ENCODE measurements at regions not wholly inside any gene's neighbourhood (a gene's known extent, or its start where the extent isn't known, plus 50 kb on each side); places are given as distances from the start of the nearest gene placed in this dataset.

GRCh38 chr5:167011196-167011595 is 1280.2 kb upstream of the WWC1 start (continued):
- TF ChIP-seq, protein P1, sequence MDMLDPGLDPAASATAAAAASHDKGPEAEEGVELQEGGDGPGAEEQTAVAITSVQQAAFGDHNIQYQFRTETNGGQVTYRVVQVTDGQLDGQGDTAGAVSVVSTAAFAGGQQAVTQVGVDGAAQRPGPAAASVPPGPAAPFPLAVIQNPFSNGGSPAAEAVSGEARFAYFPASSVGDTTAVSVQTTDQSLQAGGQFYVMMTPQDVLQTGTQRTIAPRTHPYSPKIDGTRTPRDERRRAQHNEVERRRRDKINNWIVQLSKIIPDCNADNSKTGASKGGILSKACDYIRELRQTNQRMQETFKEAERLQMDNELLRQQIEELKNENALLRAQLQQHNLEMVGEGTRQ (CRISPR knock-in tag; IDR thresholded peaks at IDR 0.05): no peak
- TF ChIP-seq TEAD4 (CRISPR knock-in tag; IDR thresholded peaks at IDR 0.05): no peak
- TF ChIP-seq, protein P2, sequence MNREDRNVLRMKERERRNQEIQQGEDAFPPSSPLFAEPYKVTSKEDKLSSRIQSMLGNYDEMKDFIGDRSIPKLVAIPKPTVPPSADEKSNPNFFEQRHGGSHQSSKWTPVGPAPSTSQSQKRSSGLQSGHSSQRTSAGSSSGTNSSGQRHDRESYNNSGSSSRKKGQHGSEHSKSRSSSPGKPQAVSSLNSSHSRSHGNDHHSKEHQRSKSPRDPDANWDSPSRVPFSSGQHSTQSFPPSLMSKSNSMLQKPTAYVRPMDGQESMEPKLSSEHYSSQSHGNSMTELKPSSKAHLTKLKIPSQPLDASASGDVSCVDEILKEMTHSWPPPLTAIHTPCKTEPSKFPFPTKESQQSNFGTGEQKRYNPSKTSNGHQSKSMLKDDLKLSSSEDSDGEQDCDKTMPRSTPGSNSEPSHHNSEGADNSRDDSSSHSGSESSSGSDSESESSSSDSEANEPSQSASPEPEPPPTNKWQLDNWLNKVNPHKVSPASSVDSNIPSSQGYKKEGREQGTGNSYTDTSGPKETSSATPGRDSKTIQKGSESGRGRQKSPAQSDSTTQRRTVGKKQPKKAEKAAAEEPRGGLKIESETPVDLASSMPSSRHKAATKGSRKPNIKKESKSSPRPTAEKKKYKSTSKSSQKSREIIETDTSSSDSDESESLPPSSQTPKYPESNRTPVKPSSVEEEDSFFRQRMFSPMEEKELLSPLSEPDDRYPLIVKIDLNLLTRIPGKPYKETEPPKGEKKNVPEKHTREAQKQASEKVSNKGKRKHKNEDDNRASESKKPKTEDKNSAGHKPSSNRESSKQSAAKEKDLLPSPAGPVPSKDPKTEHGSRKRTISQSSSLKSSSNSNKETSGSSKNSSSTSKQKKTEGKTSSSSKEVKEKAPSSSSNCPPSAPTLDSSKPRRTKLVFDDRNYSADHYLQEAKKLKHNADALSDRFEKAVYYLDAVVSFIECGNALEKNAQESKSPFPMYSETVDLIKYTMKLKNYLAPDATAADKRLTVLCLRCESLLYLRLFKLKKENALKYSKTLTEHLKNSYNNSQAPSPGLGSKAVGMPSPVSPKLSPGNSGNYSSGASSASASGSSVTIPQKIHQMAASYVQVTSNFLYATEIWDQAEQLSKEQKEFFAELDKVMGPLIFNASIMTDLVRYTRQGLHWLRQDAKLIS (CRISPR knock-in tag; IDR thresholded peaks at IDR 0.05; ENCODE audit: borderline replicate concordance): no peak

DNA sequence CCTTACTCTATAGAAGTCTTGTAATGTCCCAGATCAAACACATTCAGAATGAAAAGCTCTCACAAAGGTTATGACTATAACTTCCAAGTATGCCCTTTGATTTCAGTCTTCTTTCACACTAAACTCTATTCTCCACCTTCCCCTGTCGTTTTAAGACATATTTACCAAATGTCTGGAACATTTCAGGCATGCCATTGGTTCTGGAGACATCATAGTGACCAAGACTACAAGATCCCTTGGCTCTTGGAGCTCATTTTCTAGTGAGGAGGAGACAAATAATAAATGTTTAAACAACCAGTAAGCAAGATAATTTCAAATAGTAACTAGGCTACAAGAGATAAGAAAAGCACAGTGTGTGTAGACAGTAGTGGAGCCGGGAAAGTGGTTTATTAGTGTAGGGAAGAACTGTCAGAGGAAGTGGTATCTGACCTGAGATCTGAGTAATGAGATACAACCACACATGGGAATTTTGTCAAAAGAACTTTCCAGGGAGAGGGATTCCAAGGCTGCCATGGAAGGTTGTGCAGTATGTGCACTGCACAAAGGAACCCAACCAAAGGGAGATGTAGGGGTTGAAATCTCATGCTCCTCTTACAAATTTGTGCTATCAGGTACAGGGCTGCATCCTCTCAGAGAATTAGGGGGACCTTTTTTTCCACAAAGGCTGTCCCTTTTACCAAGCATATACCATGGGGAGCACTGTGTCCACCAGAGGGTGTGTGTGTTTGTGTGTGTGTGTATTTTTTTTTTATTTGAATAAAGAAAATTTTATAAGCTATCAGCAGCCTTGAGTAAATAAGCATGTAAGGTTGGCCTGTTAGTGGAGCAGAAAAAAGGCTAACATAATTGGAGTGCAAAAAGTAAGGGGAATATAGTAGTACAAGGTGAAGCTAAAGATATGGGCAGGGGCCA is 1279.1 kb upstream of the WWC1 start:
- no peak for ATAC-seq
- Mint-ChIP-seq H3K4me3 (no peak overlapping the region), H3K9me3 (no peaks in the 10 kb centered on the region), H3K4me1 (0 out of 2 replicates have a peak, but pooled peaks cover 4% of the 10 kb centered on the region), H3K27me3 (ENCODE audit: low read depth) (no peaks in the 10 kb centered on the region), H3K36me3 (no peaks in the 10 kb centered on the region), H3K27ac (no peak overlapping the region)
- ChIA-PET CTCF (no interaction called here), POLR2A (no interaction called here)
- DNase-seq (ENCODE audit: low spot score): no peak
- TF ChIP-seq NR2C2 (CRISPR knock-in tag; IDR thresholded peaks at IDR 0.05) (no peak), ZNF423 (CRISPR knock-in tag; IDR thresholded peaks at IDR 0.05) (no peak), RELA (CRISPR knock-in tag; IDR thresholded peaks at IDR 0.05; ENCODE audit: borderline replicate concordance) (no peak), ELF4 (CRISPR knock-in tag; IDR thresholded peaks at IDR 0.05; ENCODE audit: low read depth) (no peak), ETV6 (CRISPR knock-in tag; IDR thresholded peaks at IDR 0.05) (no peak), TP53 (CRISPR knock-in tag; IDR thresholded peaks at IDR 0.05) (no peak), ZNF219 (CRISPR knock-in tag; IDR thresholded peaks at IDR 0.05; ENCODE audit: borderline replicate concordance) (no peak)
- TF ChIP-seq, protein P3, sequence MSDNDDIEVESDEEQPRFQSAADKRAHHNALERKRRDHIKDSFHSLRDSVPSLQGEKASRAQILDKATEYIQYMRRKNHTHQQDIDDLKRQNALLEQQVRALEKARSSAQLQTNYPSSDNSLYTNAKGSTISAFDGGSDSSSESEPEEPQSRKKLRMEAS (CRISPR knock-in tag; IDR thresholded peaks at IDR 0.05): no peak
- TF ChIP-seq, protein P4, sequence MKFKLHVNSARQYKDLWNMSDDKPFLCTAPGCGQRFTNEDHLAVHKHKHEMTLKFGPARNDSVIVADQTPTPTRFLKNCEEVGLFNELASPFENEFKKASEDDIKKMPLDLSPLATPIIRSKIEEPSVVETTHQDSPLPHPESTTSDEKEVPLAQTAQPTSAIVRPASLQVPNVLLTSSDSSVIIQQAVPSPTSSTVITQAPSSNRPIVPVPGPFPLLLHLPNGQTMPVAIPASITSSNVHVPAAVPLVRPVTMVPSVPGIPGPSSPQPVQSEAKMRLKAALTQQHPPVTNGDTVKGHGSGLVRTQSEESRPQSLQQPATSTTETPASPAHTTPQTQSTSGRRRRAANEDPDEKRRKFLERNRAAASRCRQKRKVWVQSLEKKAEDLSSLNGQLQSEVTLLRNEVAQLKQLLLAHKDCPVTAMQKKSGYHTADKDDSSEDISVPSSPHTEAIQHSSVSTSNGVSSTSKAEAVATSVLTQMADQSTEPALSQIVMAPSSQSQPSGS (CRISPR knock-in tag; IDR thresholded peaks at IDR 0.05; ENCODE audit: borderline replicate concordance, low read depth): no peak

DNA sequence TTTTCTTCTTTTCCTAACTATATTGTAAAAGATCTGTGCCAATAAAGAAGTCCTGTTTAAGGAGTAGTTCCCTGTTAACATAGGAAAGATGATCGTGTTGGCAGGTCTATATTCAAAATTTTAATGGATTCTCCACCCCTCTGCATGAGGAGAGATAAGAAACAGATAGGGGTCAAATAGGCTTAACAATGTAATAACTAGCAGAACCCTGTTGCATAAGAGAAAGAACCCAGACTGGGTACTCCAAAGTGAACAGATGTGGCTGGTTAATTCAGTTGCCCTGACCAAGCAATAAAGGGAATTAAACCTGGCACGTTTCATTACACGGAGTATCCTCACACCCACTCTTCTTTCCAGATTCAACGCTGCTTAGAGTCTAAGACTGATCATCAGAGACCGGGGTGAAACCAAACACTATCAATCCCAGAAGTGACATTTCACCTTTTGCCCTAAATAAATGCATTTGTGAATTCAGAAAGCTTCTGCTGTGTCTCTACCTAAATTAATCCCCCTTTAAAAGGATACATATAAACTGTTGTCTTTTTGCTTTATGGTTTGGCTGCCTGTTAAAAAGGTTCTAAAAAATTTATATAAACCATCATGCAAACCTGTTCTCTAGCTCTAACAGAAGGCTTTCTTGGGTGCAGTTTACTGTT is 1276.9 kb upstream of the WWC1 start:
- Mint-ChIP-seq H3K9me3 (no peaks in the 10 kb centered on the region), H3K27me3 (ENCODE audit: low read depth) (no peaks in the 10 kb centered on the region), H3K4me1 (0 out of 2 replicates have a peak, but pooled peaks cover 4% of the 10 kb centered on the region), H3K36me3 (no peaks in the 10 kb centered on the region), H3K27ac (no peak overlapping the region), H3K4me3 (no peak overlapping the region)
- no peak for TF ChIP-seq TEAD1 (CRISPR knock-in tag; IDR thresholded peaks at IDR 0.05)
- TF ChIP-seq, protein P5, sequence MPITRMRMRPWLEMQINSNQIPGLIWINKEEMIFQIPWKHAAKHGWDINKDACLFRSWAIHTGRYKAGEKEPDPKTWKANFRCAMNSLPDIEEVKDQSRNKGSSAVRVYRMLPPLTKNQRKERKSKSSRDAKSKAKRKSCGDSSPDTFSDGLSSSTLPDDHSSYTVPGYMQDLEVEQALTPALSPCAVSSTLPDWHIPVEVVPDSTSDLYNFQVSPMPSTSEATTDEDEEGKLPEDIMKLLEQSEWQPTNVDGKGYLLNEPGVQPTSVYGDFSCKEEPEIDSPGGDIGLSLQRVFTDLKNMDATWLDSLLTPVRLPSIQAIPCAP (CRISPR knock-in tag; IDR thresholded peaks at IDR 0.05): no peak
- no peak for DNase-seq (ENCODE audit: low spot score)
- ChIA-PET CTCF (no interaction called here), POLR2A (interaction anchor here (0.6 kb wide), 1 partner anchor 1236 kb away, joined by 3 read pairs; no protein-coding TSS in a partner anchor)
- ATAC-seq: no peak
